ENCODE measurements at regions not wholly inside any gene's neighbourhood (a gene's known extent, or its start where the extent isn't known, plus 50 kb on each side); places are given as distances from the start of the nearest gene placed in this dataset.
"Not testable (repeated sequence)": the region's sequence is repeated elsewhere in the genome, so short reads cannot be mapped to it uniquely, and the experiment has no call there.

GRCh38 chr17:18546514-18547398, 70.2 kb downstream of the LGALS9C start:
- DNase-seq; in situ Hi-C loops (cut with HindIII; ENCODE audit: low pct_ligation_motif_present, low pct_unique_long_range_greater_than_20kb, low sequenced_read_pairs): not testable (repeated sequence)

- in situ Hi-C loops (cut with HindIII; ENCODE audit: low pct_ligation_motif_present, low pct_unique_long_range_greater_than_20kb, low sequenced_read_pairs); DNase-seq: not testable (repeated sequence)
Observed at GRCh38 chr17:18557086-18557485, 80.5 kb downstream of the LGALS9C start.

DNA sequence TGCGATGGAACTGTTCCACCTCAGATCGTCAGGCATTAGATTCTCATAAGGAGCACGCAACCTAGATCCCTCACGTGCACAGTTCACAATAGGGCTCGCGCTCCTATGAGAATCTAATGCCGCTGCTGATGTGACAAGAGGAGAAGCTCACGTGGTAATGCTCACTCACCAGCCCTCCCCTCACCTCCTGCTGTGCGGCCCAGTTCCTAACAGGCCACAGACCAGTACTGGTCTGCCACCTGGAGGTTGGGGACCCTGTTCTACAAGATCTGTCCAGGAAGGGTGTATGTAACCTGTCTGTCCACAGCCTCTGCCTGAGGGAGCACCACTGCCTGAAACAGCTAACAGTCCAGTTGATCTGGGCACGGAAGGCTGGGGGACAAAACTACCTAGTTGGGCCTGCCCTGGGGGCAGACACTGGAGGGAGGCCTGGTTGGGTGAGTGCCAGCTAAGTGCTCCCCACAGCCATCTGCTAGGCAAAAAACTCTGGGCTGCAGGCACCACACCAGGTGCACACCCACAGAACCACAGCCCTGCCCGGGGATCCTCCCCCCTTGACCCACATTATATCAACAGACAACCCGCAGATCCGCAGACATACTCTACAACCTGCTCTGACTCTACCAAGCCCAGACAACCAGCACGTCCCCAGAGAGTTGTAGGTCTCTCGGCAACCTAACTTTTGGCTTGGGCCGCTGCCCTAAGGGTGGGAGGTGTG, 80.7 kb downstream of the TBC1D28 start:
- in situ Hi-C loops (cut with HindIII; ENCODE audit: low pct_ligation_motif_present, low pct_unique_long_range_greater_than_20kb, low sequenced_read_pairs); DNase-seq: not testable (repeated sequence)

DNA sequence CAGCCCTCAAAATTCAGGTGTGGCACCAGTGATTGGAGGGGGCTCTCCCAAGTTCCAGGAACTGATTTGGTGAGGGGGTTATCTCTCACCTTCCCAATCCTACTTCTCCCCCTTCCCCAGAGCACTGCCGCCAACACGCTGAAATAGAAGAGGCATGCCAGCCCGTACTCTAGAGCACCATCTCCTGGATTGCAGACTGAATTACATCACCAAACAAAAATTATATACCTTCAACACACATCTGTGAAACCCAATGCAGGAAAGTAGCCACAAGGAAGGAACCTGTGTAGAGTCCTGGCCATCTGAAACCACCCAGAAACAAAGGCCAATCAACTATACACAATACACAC, 80.1 kb downstream of the TBC1D28 start:
- in situ Hi-C loops (cut with HindIII; ENCODE audit: low pct_ligation_motif_present, low pct_unique_long_range_greater_than_20kb, low sequenced_read_pairs), result not testable (repeated sequence)
- peak; percentile 20 for DNase-seq

- DNase-seq; in situ Hi-C loops (cut with HindIII; ENCODE audit: low pct_ligation_motif_present, low pct_unique_long_range_greater_than_20kb, low sequenced_read_pairs): not testable (repeated sequence)
Observed at GRCh38 chr17:18568108-18568995, 75.8 kb downstream of the TBC1D28 start.

- peak; percentile 21 for DNase-seq
- in situ Hi-C loops (cut with HindIII; ENCODE audit: low pct_ligation_motif_present, low pct_unique_long_range_greater_than_20kb, low sequenced_read_pairs), result not testable (repeated sequence)
Observed at GRCh38 chr17:18569489-18569913, 74.7 kb downstream of the TBC1D28 start.

DNA sequence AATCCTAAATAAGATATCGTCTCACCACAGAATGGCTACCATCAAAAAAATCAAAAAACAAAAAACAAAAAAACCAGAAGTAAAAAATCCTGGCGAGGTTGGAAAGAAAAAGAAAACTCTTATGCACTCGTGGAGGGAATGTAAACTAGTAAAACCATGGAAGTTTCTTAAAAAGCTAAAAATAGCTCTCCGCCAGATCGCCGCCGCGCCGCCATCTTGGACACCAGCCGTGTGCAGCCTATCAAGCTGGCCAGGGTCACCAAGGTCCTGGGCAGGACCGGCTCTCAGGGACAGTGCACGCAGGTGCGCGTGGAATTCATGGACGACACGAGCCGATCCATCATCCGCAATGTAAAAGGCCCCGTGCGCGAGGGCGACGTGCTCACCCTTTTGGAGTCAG, 71.7 kb downstream of the TBC1D28 start:
- in situ Hi-C loops (cut with HindIII; ENCODE audit: low pct_ligation_motif_present, low pct_unique_long_range_greater_than_20kb, low sequenced_read_pairs); DNase-seq: not testable (repeated sequence)

DNA sequence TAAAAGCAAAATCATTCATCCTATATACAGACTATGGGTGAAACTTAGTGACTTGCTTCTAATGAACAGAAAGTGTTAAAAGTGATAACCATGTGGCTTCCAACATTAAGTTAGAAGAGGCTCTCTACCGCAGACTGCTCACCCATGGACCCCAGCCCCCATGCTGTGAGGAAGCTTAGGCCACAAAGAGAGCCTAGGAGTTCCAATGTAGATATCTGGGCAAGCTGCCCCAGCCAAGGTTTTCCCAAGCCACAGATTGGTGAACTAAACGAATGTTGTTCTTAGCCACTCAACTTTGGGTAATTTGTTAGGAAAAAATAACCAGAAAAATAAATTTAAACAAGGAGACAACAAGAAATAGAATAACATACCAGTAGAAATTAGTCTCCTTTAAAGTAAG, 70.1 kb downstream of the TBC1D28 start:
- DNase-seq; in situ Hi-C loops (cut with HindIII; ENCODE audit: low pct_ligation_motif_present, low pct_unique_long_range_greater_than_20kb, low sequenced_read_pairs): not testable (repeated sequence)

Measured in ACHN (cell line).